GM21381 (cell line): ENCODE measurements at regions not wholly inside any gene's neighbourhood (a gene's known extent, or its start where the extent isn't known, plus 50 kb on each side); places are given as distances from the start of the nearest gene placed in this dataset.

Experiments
- ATAC-seq: cut with Tn5 transposase; IDR thresholded peaks from one replicate; pipeline ENCODE4 v1.9.1; 2021; ENCODE audit warnings: mild to moderate bottlenecking, moderate library complexity; ENCODE audit not compliant: unreplicated experiment

DNA sequence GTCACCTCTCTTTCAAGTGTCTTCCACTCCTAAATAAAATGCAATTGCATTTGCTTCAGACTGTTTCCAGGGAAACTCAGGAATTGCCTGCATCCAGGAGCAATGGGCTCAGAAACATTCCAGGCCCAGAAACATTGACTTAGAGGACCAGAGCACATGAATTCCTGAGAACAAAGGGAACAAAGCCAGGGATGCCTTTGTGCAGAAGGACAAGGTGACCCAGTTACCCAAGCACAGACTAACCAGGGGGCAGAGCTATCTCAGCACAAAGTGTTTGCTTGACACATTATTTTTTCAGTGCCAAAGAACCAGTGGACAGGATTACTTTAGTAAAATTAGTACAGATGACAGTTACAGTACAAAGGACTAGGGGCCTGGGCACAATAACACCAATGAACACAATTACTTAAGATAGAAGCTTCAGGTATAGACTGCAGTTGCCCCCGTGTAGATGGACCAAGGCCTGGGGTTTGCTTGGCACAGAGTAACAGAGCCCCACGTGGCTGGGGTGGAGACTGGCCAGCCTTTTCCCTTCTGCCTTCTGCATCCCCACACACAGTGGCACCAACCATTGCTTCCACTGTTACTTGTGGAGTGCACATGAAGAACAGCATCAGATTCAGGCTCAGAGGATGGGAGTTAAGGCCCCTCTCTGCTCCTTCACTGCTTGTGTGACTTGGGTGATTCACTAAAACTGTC is 500.8 kb downstream of the INSC start:
- no peak for ATAC-seq

DNA sequence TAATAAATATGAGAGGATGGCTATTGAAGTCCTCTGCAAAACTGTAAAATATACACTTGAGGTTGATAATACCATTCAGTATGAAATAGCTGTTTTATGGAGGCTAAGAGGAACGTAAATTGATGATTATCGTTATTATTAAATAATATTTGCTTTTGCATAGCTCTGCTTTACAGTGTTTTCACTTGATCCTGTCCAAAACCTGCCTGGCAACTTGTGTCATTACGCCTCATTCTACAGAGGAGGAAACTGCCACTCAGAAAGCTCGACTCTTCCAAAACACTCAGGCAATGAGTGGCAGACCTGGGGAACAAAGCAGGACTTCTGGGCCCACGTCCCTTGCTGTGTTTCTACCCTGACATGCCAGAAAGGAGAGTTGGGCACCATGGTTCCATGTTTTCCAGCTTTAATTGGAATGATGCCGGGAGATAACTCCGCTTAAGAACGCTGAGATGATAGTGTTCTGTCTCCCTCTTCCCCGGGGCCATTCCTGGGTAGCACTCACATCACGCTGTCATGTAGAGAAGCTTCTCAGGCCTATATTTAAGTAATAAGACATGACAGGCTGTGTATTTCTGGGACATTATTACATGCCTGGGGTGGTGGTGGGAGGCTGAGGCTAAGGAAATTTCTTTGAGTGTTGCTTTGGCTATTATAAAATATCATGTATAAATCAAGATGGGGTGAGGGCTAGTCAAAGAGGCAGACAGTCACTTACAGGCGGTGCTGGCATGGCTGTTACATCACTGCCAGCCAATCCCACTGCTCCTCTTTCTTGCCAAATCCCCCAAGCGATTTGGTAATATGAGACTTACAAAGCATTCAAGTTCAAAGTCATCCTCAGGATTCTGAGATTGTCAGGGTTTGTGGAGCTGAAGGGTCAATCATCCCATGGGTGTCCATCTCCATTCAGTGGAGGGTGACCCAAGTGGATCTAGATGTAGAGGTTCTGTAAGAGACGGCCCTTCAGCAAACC is 501.7 kb downstream of the INSC start:
- no peak for ATAC-seq

GRCh38 chr11:15617126-15617525 is 502.4 kb downstream of the INSC start:
- ATAC-seq = no peak

DNA sequence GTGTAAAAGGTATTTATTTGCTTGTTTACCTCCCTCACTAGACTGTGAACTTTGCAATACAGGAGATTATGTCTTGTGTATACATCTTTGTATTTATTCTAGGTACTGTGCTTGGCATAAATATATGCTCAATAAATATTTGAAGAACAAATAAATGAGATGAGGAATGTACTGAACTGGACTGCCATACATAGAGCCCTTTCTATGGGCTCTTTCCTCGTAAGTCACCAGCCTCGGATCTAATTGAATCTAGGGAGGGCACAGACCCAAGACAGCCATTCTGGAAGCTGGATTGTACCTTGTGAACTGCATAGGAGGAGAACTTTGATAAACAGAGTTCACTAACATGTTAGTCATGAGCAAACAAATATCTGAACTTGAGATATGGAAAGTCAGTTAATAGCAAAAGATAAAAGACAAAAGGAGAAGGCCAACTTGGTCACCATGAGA is 503.9 kb downstream of the INSC start:
- no peak for ATAC-seq

DNA sequence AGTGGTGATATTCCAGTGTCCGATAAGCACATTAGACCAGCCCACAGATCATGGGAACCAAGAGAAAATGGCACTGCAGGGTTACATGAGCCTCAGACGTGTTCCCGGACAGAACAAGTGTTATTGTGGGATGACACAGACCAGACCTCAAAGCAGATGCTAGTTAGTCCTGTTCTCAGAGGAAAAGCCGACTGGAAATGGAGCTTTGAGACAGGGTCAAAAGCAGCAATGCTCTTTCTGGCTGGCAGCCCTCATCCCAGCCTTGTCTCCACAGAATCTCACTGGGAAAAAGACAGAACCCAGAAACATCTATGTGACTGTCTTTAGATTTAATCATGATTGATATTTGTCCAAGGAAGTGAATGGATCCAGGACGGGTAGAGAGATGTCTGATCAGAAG is 506.8 kb downstream of the INSC start:
- ATAC-seq = no peak

GRCh38 chr11:15622231-15622890 is 507.6 kb downstream of the INSC start:
- no peak for ATAC-seq

DNA sequence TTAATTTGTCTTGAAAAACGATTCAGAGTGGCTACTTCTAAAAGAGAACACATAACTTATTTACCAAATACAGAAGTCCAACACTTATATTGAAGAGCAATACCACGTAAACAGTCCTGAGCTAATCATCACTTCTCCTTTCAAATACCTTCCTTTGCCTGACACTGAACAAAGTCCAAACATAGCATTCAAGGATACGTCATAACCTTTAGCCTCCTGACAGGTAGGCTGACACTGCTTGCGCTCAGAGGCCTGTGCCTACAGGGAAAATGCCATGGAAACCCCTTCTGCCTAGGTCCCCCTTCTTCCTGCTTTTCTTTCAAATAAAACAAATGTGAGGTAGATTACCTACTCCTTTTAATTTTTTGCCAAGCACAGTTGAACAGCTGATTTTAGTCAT is 510.0 kb downstream of the INSC start:
- no peak for ATAC-seq

DNA sequence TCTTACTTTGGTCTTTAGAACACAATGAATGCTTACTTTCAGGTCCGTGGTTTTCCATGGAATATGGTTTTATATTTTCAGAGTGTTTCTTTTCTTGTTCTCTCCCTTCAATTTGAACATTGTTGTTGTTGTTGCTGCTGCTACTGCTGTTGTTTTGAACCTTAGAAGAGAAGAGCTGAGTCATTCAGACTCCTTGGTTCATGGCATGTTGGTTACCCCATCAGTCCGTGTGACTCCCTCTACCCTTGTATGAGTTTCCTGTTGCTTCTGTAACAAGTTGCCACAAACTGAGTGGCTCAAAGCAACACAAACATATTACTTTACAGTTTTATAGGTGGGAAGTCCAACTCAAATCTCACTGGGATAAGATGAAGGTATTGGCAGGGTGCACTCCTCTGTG is 511.0 kb downstream of the INSC start:
- ATAC-seq = no peak

- no peak for ATAC-seq
Observed at GRCh38 chr11:15627560-15627959, 512.8 kb downstream of the INSC start.

DNA sequence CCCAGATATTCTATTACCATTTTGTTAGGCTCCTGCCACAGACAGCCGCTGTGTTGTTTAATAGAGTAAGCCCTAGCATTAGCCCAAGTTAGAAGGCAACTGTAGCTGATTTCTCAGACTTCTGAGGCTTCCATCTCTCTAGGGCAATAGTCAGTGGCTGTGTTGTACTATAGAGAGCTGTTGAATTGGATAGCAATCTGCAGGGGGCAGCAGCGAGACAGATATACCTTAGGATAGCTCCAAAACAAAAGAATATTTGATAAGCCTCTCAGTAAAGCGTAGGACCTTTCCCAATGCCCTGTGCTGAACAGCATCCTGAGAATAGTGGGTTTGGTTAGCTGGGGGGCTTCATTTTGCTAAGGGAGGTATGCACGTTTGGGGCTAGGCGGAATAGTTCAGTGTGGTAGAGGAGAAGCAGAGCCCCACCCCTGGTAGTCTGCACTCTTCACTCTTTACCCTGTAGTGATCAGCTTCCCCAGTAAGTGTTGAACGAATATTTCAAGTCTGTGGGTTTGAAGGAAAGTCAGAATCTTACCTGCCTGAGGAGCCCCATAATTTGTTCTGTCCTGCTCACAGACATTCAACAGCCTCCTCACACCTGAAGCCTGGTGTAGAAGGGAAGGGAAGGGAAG is 515.1 kb downstream of the INSC start:
- no peak for ATAC-seq

GRCh38 chr11:15630896-15631295 is 516.2 kb downstream of the INSC start:
- ATAC-seq = no peak

DNA sequence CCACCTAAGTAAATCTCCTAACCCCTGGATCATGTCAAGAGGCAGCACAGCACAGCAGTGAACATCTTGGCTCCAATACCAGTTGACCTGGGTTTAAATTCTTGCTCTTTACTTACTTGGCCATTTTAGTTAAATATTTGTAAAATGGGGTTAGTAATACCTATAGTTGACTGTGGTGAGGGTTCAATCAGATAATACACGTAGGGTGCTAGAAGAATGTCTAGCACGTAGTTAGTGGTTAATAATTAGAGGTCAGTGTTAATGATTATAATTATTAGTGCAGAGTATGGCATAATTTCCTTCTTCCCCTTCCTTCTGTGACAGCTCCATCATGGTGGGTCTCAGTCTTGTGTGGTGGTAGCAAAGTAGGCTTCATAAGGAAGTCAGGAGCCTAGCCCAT is 520.8 kb downstream of the INSC start:
- ATAC-seq = no peak

DNA sequence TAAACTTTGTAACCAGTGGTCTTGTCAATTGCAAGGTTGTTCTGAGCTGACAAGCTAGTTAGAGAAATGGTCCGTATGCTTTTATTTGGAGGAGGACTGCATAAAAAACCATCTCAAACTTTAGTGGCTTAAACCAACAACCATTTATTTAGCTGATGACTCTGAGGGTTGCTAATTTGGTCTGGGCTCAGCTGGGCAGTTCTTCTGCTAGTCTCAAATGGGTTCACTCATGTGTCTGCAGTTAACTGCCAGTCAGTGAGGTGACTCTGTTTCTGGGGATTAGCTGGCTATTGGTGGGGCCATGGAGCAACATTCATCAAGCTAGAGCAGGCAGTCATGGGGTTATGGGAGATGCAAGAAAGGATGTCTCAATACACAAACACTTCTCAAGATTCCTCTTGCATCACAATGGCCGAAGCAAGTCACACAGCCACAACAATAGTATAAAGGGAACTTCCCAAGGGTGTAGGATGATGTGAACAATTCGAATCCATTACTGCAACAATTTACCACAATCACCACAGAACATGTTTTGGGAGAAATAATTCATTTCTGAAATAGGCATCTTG is 521.9 kb downstream of the INSC start:
- ATAC-seq = no peak

DNA sequence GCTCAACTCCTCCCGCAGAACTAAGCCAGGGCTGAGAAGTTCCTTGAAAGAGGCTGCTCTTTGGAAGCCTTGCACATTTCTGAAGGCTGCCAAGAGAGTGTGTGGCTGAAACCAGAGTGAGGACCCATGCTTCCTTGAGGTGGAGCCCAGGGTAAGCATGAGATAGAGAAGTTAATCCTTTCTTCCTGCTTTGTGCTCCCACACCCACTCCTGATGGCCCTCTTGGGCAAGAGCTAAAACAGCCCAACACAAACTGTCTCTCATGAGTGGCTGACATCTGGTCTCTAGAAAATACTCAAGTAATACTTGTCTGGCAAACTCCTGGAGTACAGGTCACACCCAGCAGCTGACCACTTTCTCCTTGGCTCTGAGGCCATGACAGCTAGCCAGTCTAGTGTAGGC is 523.7 kb downstream of the INSC start:
- no peak for ATAC-seq

DNA sequence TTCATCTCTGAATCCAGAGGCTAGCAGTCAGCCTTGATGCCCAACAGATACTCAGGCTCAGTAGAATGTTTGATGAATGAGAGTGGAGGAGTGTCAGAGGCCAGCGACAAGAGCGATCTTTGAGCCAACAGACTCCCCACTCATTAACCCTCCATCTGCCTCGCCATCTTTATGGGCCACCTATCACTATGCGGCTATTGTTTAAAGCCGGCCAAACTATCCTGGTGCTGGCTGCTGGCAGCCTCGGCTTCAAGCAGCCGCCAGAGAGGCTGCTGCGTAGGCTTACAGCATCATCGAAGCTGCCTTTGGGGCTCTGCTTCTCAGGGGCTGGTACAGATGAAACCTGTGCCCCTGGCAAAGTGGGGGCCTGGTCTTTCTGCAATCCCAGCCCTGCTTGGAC is 525.6 kb downstream of the INSC start:
- ATAC-seq = no peak

DNA sequence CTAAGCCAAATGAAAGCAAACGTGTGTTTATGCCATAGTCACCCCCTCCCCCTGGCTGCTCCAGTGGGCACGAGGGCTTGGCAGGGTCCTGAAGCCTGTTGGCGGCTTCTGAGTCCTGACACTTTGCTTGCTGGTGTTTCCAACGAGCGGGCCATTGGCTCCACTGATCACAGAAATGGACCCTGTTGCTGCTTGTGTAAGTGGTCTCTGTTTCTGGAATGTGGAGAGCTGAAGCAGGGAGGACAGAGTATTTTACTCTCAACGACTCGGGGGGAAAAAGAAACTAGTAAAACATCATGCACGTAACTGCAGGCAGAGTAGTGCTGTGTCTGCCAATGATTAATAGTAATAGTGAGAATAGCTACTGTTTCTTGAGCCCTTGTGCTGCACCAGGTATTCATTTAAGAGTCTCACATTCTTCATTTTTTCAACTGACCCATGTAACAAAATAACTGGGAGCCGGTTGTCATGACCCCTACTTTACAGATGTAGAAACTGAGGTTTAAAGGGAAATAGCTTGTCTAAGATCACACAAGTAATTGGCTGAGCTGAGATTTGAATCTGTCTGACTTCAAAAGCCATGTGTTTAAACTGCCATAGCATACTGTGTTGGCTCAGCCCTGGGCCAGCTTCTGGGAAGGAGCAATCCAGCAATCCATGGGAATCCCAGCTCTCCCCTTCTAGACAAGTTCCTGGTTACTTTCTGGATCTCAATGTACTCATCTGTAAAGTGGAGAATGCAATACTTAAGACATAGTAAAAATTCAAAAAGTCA is 526.7 kb downstream of the INSC start:
- ATAC-seq = no peak

- ATAC-seq = no peak
Observed at GRCh38 chr11:15645201-15645600, 530.5 kb downstream of the INSC start.

GRCh38 chr11:15649371-15650104 is 534.8 kb downstream of the INSC start:
- peak; percentile 4 for ATAC-seq
